HG03378 (cell line): ENCODE measurements at regions not wholly inside any gene's neighbourhood (a gene's known extent, or its start where the extent isn't known, plus 50 kb on each side); places are given as distances from the start of the nearest gene placed in this dataset.
A peak's percentile ranks its signal among the peaks of the same experiment; 100 is the strongest.

Experiments used
- ATAC-seq: cut with Tn5 transposase; IDR thresholded peaks from one replicate; pipeline ENCODE4 v1.9.1; 2021; ENCODE audit warnings: mild to moderate bottlenecking, moderate library complexity; ENCODE audit not compliant: unreplicated experiment

GRCh38 chr1:217097819-217098218 is 374.6 kb upstream of the ESRRG start:
- no peak for ATAC-seq

- no peak for ATAC-seq
Measured at GRCh38 chr1:217096200-217096599, 373.0 kb upstream of the ESRRG start.

GRCh38 chr1:217095050-217095622 is 371.9 kb upstream of the ESRRG start:
- no peak for ATAC-seq

- ATAC-seq = no peak
Measured at GRCh38 chr1:217091561-217091960, 368.3 kb upstream of the ESRRG start.

GRCh38 chr1:217090060-217090911 is 367.1 kb upstream of the ESRRG start:
- no peak for ATAC-seq

GRCh38 chr1:217089361-217090014 is 366.3 kb upstream of the ESRRG start:
- no peak for ATAC-seq

GRCh38 chr1:217088521-217089284 is 365.5 kb upstream of the ESRRG start:
- ATAC-seq = no peak

- ATAC-seq = no peak
Measured at GRCh38 chr1:217088011-217088410, 364.8 kb upstream of the ESRRG start.

- ATAC-seq = no peak
Measured at GRCh38 chr1:217079584-217079983, 356.4 kb upstream of the ESRRG start.

- ATAC-seq = no peak
Measured at GRCh38 chr1:217078959-217079358, 355.7 kb upstream of the ESRRG start.

GRCh38 chr1:217078078-217078690 is 355.0 kb upstream of the ESRRG start:
- no peak for ATAC-seq

- ATAC-seq = no peak
Measured at GRCh38 chr1:217077426-217077825, 354.2 kb upstream of the ESRRG start.

GRCh38 chr1:217076902-217077301 is 353.7 kb upstream of the ESRRG start:
- no peak for ATAC-seq

GRCh38 chr1:217072926-217073325 is 349.7 kb upstream of the ESRRG start:
- ATAC-seq = no peak

GRCh38 chr1:217067642-217068041 is 344.4 kb upstream of the ESRRG start:
- ATAC-seq = peak; percentile 65

GRCh38 chr1:217066794-217067193 is 343.6 kb upstream of the ESRRG start:
- no peak for ATAC-seq

- no peak for ATAC-seq
Measured at GRCh38 chr1:217063172-217063908, 340.1 kb upstream of the ESRRG start.

GRCh38 chr1:217062586-217062985 is 339.4 kb upstream of the ESRRG start:
- ATAC-seq = no peak

GRCh38 chr1:217059401-217059800 is 336.2 kb upstream of the ESRRG start:
- ATAC-seq = no peak

- no peak for ATAC-seq
Measured at GRCh38 chr1:217053676-217054075, 330.4 kb upstream of the ESRRG start.
